ENCODE measurements at regions not wholly inside any gene's neighbourhood (a gene's known extent, or its start where the extent isn't known, plus 50 kb on each side); places are given as distances from the start of the nearest gene placed in this dataset.

GRCh38 chr2:12091201-12091806, 344.9 kb downstream of the LPIN1 start:
- no peaks in the 10 kb centered on the region for H3K36me3 ChIP-seq (ENCODE audit: control insufficient read depth, insufficient read depth, low read length)
- CTCF ChIA-PET, result no interaction called here
- ATAC-seq (no peak), DNase-seq (ENCODE audit: low read depth, low spot score) (no peak)
- no peaks in the 10 kb centered on the region for H3K27me3 ChIP-seq (ENCODE audit: control insufficient read depth, insufficient read depth, low read length)
- H3K27ac ChIP-seq (ENCODE audit: low read length), result no peak overlapping the region
- in situ Hi-C loops (cut with HindIII; ENCODE audit: low pct_unique_long_range_greater_than_20kb, low sequenced_read_pairs), result no loop called here
- no TSS peak for BruUV-seq (replicated peaks)
- H3K9me3 ChIP-seq (ENCODE audit: control insufficient read depth, insufficient read depth, low read depth, low read length), result no peaks in the 10 kb centered on the region
- H3K4me1 ChIP-seq (ENCODE audit: control insufficient read depth, insufficient read depth, low read length), result no peaks in the 10 kb centered on the region
- H3K4me3 ChIP-seq (ENCODE audit: low read depth in 2 of 2, low read length in 2 of 2), result no peak overlapping the region
- intact Hi-C loops (cut with micrococcal nuclease; ENCODE audit: unreplicated experiment), result no loop called here
- TF ChIP-seq REST (IDR thresholded peaks at IDR 0.05; ENCODE audit: insufficient read depth in 1 of 2, low read depth in 2 of 2, low read length in 1 of 2) (no peak), TCF7L2 (IDR thresholded peaks at IDR 0.05; ENCODE audit: low read depth, low read length) (no peak)
- POLR2A ChIA-PET, result interaction anchor here (0.7 kb wide), 1 partner anchor 346 kb away, joined by 4 read pairs; no protein-coding TSS in a partner anchor

- Histone ChIP-seq H3K27me3 (ENCODE audit: control insufficient read depth, insufficient read depth, low read length) (no peaks in the 10 kb centered on the region), H3K4me1 (ENCODE audit: control insufficient read depth, insufficient read depth, low read length) (no peaks in the 10 kb centered on the region), H3K4me3 (ENCODE audit: low read depth in 2 of 2, low read length in 2 of 2) (no peak overlapping the region), H3K9me3 (ENCODE audit: control insufficient read depth, insufficient read depth, low read depth, low read length) (no peaks in the 10 kb centered on the region), H3K27ac (ENCODE audit: low read length) (no peak overlapping the region), H3K36me3 (ENCODE audit: control insufficient read depth, insufficient read depth, low read length) (no peaks in the 10 kb centered on the region)
- BruUV-seq (replicated peaks), result no TSS peak
- TF ChIP-seq REST (IDR thresholded peaks at IDR 0.05; ENCODE audit: insufficient read depth in 1 of 2, low read depth in 2 of 2, low read length in 1 of 2), result no peak
- TF ChIP-seq SIN3A (IDR thresholded peaks at IDR 0.05; ENCODE audit: borderline replicate concordance, insufficient read depth, low read depth, low read length), result no peak
- ChIA-PET CTCF (no interaction called here), POLR2A (no interaction called here)
- no peak for ATAC-seq
- intact Hi-C loops (cut with micrococcal nuclease; ENCODE audit: unreplicated experiment), result no loop called here
- in situ Hi-C loops (cut with HindIII; ENCODE audit: low pct_unique_long_range_greater_than_20kb, low sequenced_read_pairs), result no loop called here
- DNase-seq (ENCODE audit: low read depth, low spot score), result no peak
Observed at GRCh38 chr2:12094134-12094533, 347.7 kb downstream of the LPIN1 start.

DNA sequence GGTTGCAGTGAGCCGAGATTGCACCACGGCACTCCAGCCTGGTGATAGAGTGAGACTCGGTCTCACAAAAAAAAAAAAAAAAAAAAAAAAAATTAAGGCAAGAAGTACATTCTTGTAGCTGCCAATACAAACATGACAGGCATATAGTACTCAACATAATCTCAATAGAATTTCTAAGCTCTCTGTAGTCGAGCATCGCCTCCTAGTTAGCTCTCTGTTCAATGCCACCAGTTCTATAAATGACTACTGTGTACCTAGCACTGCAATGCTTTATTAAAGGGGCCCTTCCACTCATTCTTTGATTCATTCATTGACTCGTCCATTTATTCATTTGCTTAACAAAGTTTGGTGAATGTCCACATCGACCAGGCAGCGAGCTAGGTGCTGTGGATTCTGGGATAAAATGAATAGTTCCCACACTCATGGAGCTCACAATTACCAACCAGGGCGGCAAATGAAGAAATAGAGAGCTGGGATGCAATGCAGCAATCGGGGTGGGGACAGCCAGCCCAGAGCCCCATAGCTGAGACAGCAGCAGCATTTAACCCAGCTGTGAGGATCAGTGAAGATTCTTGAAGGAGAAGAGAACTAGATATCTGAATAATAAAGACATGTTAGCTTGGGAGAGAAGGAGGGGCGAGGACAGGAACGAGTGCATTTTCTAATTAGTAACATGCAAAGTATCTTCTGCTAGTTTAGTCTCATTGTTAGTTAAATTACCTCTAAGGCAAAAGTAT, 349.8 kb downstream of the LPIN1 start:
- POLR2A ChIA-PET, result interaction anchor here (0.5 to 0.7 kb wide), 2 partner anchors 61 to 579 kb away, joined by 3 to 10 read pairs; no protein-coding TSS in a partner anchor
- Histone ChIP-seq H3K9me3 (ENCODE audit: control insufficient read depth, insufficient read depth, low read depth, low read length) (no peaks in the 10 kb centered on the region), H3K27me3 (ENCODE audit: control insufficient read depth, insufficient read depth, low read length) (no peaks in the 10 kb centered on the region), H3K4me1 (ENCODE audit: control insufficient read depth, insufficient read depth, low read length) (no peaks in the 10 kb centered on the region), H3K36me3 (ENCODE audit: control insufficient read depth, insufficient read depth, low read length) (no peaks in the 10 kb centered on the region), H3K27ac (ENCODE audit: low read length) (no peak overlapping the region), H3K4me3 (ENCODE audit: low read depth in 2 of 2, low read length in 2 of 2) (no peak overlapping the region)
- DNase-seq (ENCODE audit: low read depth, low spot score) (no peak), ATAC-seq (no peak)
- no TSS peak for BruUV-seq (replicated peaks)
- intact Hi-C loops (cut with micrococcal nuclease; ENCODE audit: unreplicated experiment) (no loop called here), in situ Hi-C loops (cut with HindIII; ENCODE audit: low pct_unique_long_range_greater_than_20kb, low sequenced_read_pairs) (no loop called here)
- CTCF ChIA-PET, result no interaction called here
- TF ChIP-seq TCF7L2 (IDR thresholded peaks at IDR 0.05; ENCODE audit: low read depth, low read length) (no peak), SIN3A (IDR thresholded peaks at IDR 0.05; ENCODE audit: borderline replicate concordance, insufficient read depth, low read depth, low read length) (no peak)

Data from Panc1 (cell line).